Liver (tissue), 8 donors: ENCODE measurements at regions not wholly inside any gene's neighbourhood (a gene's known extent, or its start where the extent isn't known, plus 50 kb on each side); places are given as distances from the start of the nearest gene placed in this dataset.

Experiments used
- DNase-seq: peaks from one replicate; pipeline ENCODE4 v3.0.0-alpha.2; 2017; ENCODE audit warnings: low spot score
- H3K27ac ChIP-seq, 2 donors: one replicate each; pipeline ENCODE4 v1.7.0; 2013; ENCODE audit warnings: inconsistent platforms in 2 of 2, low read length in 2 of 2, control low read depth in 1 of 2, low read depth in 1 of 2, mild to moderate bottlenecking in 1 of 2
- H3K27me3 ChIP-seq, 4 donors: one replicate each; pipeline versions ENCODE4 v1.6.1 to v1.7.0; 2013; ENCODE audit warnings: low read length in 3 of 4, inconsistent platforms in 1 of 4, mild to moderate bottlenecking in 1 of 4, moderate library complexity in 1 of 4; ENCODE audit not compliant: control insufficient read depth in 4 of 4, insufficient read depth in 4 of 4
- H3K36me3 ChIP-seq, 4 donors: one replicate each; pipeline versions ENCODE4 v1.6.1 to v1.7.0; 2013; ENCODE audit warnings: low read length in 3 of 4, mild to moderate bottlenecking in 3 of 4, low read depth in 1 of 4, moderate library complexity in 1 of 4; ENCODE audit not compliant: control insufficient read depth in 4 of 4, insufficient read depth in 3 of 4
- H3K4me1 ChIP-seq, 4 donors: one replicate each; pipeline versions ENCODE4 v1.6.1 to v1.7.0; 2013; ENCODE audit warnings: low read length in 3 of 4, mild to moderate bottlenecking in 3 of 4, moderate library complexity in 1 of 4; ENCODE audit not compliant: control insufficient read depth in 4 of 4, insufficient read depth in 4 of 4
- H3K4me3 ChIP-seq, 3 donors: one replicate each; pipeline versions ENCODE4 v1.6.1 to v1.7.0; 2013; ENCODE audit warnings: low read length in 3 of 3, control low read depth in 1 of 3, low read depth in 1 of 3, mild to moderate bottlenecking in 1 of 3
- H3K9ac ChIP-seq, 2 donors: one replicate each; pipeline ENCODE4 v1.7.0; 2013; ENCODE audit warnings: low read length in 2 of 2, mild to moderate bottlenecking in 2 of 2, moderate library complexity in 2 of 2, control low read depth in 1 of 2, low read depth in 1 of 2
- H3K9me3 ChIP-seq, 4 donors: one replicate each; pipeline versions ENCODE4 v1.6.1 to v1.7.0; 2013; ENCODE audit warnings: low read length in 3 of 4; ENCODE audit not compliant: control insufficient read depth in 4 of 4
- ATF3 ChIP-seq: IDR thresholded peaks from 2 replicates; pipeline ENCODE4 v1.6.1; 2016; ENCODE audit warnings: antibody characterized with exemption
- CTCF ChIP-seq: fragments of 150-350 bp; IDR thresholded peaks from 2 replicates; pipeline ENCODE4 v1.5.1; 2017; ENCODE audit warnings: improper control_type of control experiment, low read depth, low read length; ENCODE audit not compliant: missing input control
- EGR1 ChIP-seq, 2 donors: IDR thresholded peaks; 2 replicates each; pipeline ENCODE4 v1.6.1; 2016 to 2018; ENCODE audit warnings: antibody characterized with exemption in 2 of 2, low read depth in 2 of 2
- FOXA1 ChIP-seq: IDR thresholded peaks from 2 replicates; pipeline ENCODE4 v1.6.1; 2016; ENCODE audit warnings: antibody characterized with exemption
- FOXA2 ChIP-seq: IDR thresholded peaks from 2 replicates; pipeline ENCODE4 v1.6.1; 2016; ENCODE audit warnings: antibody characterized with exemption
- GABPA ChIP-seq, 2 donors: IDR thresholded peaks in 1 of 2; conservative IDR thresholded peaks in 1 of 2; 2 replicates each; pipeline ENCODE4 v1.6.1; 2016; ENCODE audit warnings: antibody characterized with exemption in 2 of 2, mild to moderate bottlenecking in 1 of 2, moderate library complexity in 1 of 2
- HNF4A ChIP-seq, 2 donors: conservative IDR thresholded peaks; 2 replicates each; pipeline ENCODE4 v1.6.1; 2016; ENCODE audit warnings: antibody characterized with exemption in 2 of 2, mild to moderate bottlenecking in 2 of 2
- HNF4G ChIP-seq: IDR thresholded peaks from 2 replicates; pipeline ENCODE4 v1.6.1; 2016; ENCODE audit warnings: antibody characterized with exemption
- JUND ChIP-seq, 2 donors: IDR thresholded peaks; 2 replicates each; pipeline ENCODE4 v1.6.1; 2016; ENCODE audit warnings: antibody characterized with exemption in 2 of 2
- MAX ChIP-seq: IDR thresholded peaks from 2 replicates; pipeline ENCODE4 v1.6.1; 2016; ENCODE audit warnings: antibody characterized with exemption
- NR2F2 ChIP-seq: IDR thresholded peaks from 2 replicates; pipeline ENCODE4 v1.6.1; 2016; ENCODE audit warnings: antibody characterized with exemption
- RAD21 ChIP-seq, 2 donors: IDR thresholded peaks; 2 replicates each; pipeline ENCODE4 v1.6.1; 2016; ENCODE audit warnings: antibody characterized with exemption in 2 of 2, mild to moderate bottlenecking in 2 of 2
- REST ChIP-seq: IDR thresholded peaks from 2 replicates; pipeline ENCODE4 v1.6.1; 2016; ENCODE audit warnings: antibody characterized with exemption, mild to moderate bottlenecking
- RXRA ChIP-seq, 2 donors: IDR thresholded peaks; 2 replicates each; pipeline ENCODE4 v1.6.1; 2017 to 2018; ENCODE audit warnings: antibody characterized with exemption in 2 of 2, mild to moderate bottlenecking in 1 of 2
- SP1 ChIP-seq: IDR thresholded peaks from 2 replicates; pipeline ENCODE4 v1.6.1; 2018; ENCODE audit warnings: antibody characterized with exemption, mild to moderate bottlenecking
- TAF1 ChIP-seq: conservative IDR thresholded peaks from 2 replicates; pipeline ENCODE4 v1.6.1; 2016; ENCODE audit warnings: antibody characterized with exemption, mild to moderate bottlenecking
- YY1 ChIP-seq: IDR thresholded peaks from 2 replicates; pipeline ENCODE4 v1.6.1; 2016; ENCODE audit warnings: antibody characterized with exemption, mild to moderate bottlenecking
- ZBTB33 ChIP-seq: IDR thresholded peaks from 2 replicates; pipeline ENCODE4 v1.6.1; 2016; ENCODE audit warnings: antibody characterized with exemption
- WGBS: extraction: QIAGEN DNeasy Blood & Tissue Kit; methylation state at CpG from one replicate; pipeline ENCODE4 v1.1.7; 2013; 5-methylcytosine and 5-hydroxymethylcytosine counted together
- donor health status: healthy.
- donor health status: healthy.
- donor health status: healthy.
- donor health status: healthy.
- donor health status: healthy.

- WGBS = 58% methylated on average over 2 of the region's 2 CpGs
- Histone ChIP-seq H3K9ac (no peak overlapping the region), H3K4me1 (no peaks in the 10 kb centered on the region), H3K27ac (no peak overlapping the region), H3K4me3 (no peak overlapping the region), H3K9me3 (no peaks in the 10 kb centered on the region), H3K36me3 (no peaks in the 10 kb centered on the region), H3K27me3 (no peaks in the 10 kb centered on the region)
- DNase-seq = no peak
- TF ChIP-seq RAD21 (IDR thresholded peaks at IDR 0.05) (peak; percentile 49 to 66), CTCF (peak; percentile 26), YY1 (no peak)
These were observed 304.4 kb upstream of the SMC2 start for GRCh38 chr9:103789686-103790085.

GRCh38 chr9:103798620-103799019 is 295.5 kb upstream of the SMC2 start:
- H3K27ac ChIP-seq = no peak overlapping the region
- WGBS = 51% methylated on average over 1 of the region's 1 CpG
- H3K4me3 ChIP-seq = no peak overlapping the region
- no peak overlapping the region for H3K9ac ChIP-seq
- no peaks in the 10 kb centered on the region for H3K4me1 ChIP-seq
- TF ChIP-seq FOXA2 (no peak), GABPA (IDR thresholded peaks at IDR 0.05 in 1 of 2, conservative IDR thresholded peaks at IDR 0.05 in 1 of 2) (no peak), CTCF (no peak), HNF4G (no peak), MAX (no peak), RXRA (IDR thresholded peaks at IDR 0.05) (no peak), JUND (IDR thresholded peaks at IDR 0.05) (no peak), NR2F2 (no peak), HNF4A (conservative IDR thresholded peaks at IDR 0.05) (no peak), YY1 (no peak), RAD21 (IDR thresholded peaks at IDR 0.05) (no peak), REST (no peak), ZBTB33 (no peak), EGR1 (IDR thresholded peaks at IDR 0.05; ENCODE audit: low read depth in 2 of 2) (no peak), SP1 (no peak), ATF3 (no peak), FOXA1 (no peak), TAF1 (no peak)
- H3K27me3 ChIP-seq = peaks cover 0 to 5% (median 0%) of the 10 kb centered on the region in 4 donors
- no peak for DNase-seq
- no peaks in the 10 kb centered on the region for H3K36me3 ChIP-seq
- H3K9me3 ChIP-seq = peaks cover 0 to under 1% (median 0%) of the 10 kb centered on the region in 4 donors
